ENCODE measurements at regions not wholly inside any gene's neighbourhood (a gene's known extent, or its start where the extent isn't known, plus 50 kb on each side); places are given as distances from the start of the nearest gene placed in this dataset.
"Not testable (repeated sequence)": the region's sequence is repeated elsewhere in the genome, so short reads cannot be mapped to it uniquely, and the experiment has no call there.

DNA sequence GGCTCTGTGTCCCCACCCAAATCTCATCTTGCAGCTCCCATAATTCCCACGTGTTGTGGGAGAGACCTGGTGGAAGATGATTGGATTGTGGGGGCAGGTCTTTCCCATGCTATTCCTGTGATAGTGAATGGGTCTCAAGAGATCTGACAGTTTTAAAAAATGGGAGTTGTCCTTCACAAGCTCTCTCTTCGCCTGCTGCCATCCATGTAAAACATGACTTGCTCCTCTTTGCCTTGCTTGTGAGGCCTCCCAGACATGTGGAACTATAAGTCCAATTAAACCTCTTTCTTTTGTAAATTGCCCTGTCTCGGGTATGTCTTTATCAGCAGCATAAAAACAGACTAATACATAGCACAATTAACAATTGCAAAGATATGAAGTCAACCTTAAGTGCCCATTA is 201.5 kb downstream of the DUSP6 start:
- not testable (repeated sequence) for H3K9me3 ChIP-seq (ENCODE audit: control insufficient read depth, insufficient read depth, low read length); H3K4me1 ChIP-seq (ENCODE audit: control insufficient read depth, insufficient read depth, low read length); H3K4me3 ChIP-seq (ENCODE audit: low read depth, low read length); H3K27me3 ChIP-seq (ENCODE audit: control insufficient read depth, insufficient read depth, low read length); H3K9ac ChIP-seq (ENCODE audit: low read depth, low read length); H3K36me3 ChIP-seq (ENCODE audit: control insufficient read depth, insufficient read depth, low read length)

GRCh38 chr12:89140602-89141238 is 211.6 kb downstream of the DUSP6 start:
- no peaks in the 10 kb centered on the region for H3K27me3 ChIP-seq (ENCODE audit: control insufficient read depth, insufficient read depth, low read length)
- no peaks in the 10 kb centered on the region for H3K4me1 ChIP-seq (ENCODE audit: control insufficient read depth, insufficient read depth, low read length)
- H3K9me3 ChIP-seq (ENCODE audit: control insufficient read depth, insufficient read depth, low read length): no peaks in the 10 kb centered on the region
- H3K36me3 ChIP-seq (ENCODE audit: control insufficient read depth, insufficient read depth, low read length): no peaks in the 10 kb centered on the region
- H3K4me3 ChIP-seq (ENCODE audit: low read depth, low read length): no peak overlapping the region
- H3K9ac ChIP-seq (ENCODE audit: low read depth, low read length): no peak overlapping the region

DNA sequence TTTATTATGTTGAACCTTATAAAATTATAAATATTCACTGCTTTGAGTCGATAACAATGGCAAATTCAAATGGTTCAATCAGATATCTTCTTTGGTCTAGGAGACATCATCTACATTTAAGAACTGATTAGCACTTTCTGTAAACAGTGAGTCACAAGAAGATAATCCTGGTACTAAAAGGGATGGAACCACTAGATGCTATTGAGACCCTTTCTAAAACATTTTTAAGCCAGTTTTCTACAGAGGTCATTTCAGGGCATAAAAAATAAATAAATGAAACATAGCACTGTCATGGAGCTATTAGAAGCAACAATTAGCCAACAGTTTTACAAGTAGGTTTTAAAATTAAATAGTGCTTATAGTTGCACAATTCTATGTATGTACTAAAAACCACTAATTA is 212.2 kb downstream of the DUSP6 start:
- no peak overlapping the region for H3K9ac ChIP-seq (ENCODE audit: low read depth, low read length)
- H3K27me3 ChIP-seq (ENCODE audit: control insufficient read depth, insufficient read depth, low read length): no peaks in the 10 kb centered on the region
- no peak overlapping the region for H3K4me3 ChIP-seq (ENCODE audit: low read depth, low read length)
- no peaks in the 10 kb centered on the region for H3K36me3 ChIP-seq (ENCODE audit: control insufficient read depth, insufficient read depth, low read length)
- H3K4me1 ChIP-seq (ENCODE audit: control insufficient read depth, insufficient read depth, low read length): no peaks in the 10 kb centered on the region
- H3K9me3 ChIP-seq (ENCODE audit: control insufficient read depth, insufficient read depth, low read length): no peaks in the 10 kb centered on the region

DNA sequence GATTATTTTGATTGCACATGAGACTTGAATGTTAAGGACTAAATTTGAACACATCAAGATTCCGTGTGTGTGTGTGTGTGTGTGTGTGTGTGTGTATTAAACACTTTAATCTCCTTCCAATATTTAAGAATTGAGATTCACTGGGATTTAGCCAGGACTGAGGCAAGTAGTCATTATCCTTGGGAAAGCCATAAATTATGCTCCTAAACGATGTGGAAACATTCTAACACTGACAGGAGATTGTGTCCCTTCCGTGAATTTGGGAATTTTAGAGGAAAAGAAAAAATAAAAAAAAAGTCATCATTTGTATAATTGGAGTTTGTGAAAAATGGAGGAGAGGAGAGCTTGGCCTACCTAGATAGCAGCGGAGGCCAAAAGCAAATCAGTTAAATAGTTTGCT is 212.9 kb downstream of the DUSP6 start:
- Histone ChIP-seq H3K9me3 (ENCODE audit: control insufficient read depth, insufficient read depth, low read length) (no peaks in the 10 kb centered on the region), H3K36me3 (ENCODE audit: control insufficient read depth, insufficient read depth, low read length) (no peaks in the 10 kb centered on the region), H3K9ac (ENCODE audit: low read depth, low read length) (no peak overlapping the region), H3K4me3 (ENCODE audit: low read depth, low read length) (no peak overlapping the region), H3K27me3 (ENCODE audit: control insufficient read depth, insufficient read depth, low read length) (no peaks in the 10 kb centered on the region), H3K4me1 (ENCODE audit: control insufficient read depth, insufficient read depth, low read length) (no peaks in the 10 kb centered on the region)

- Histone ChIP-seq H3K4me3 (ENCODE audit: low read depth, low read length) (no peak overlapping the region), H3K4me1 (ENCODE audit: control insufficient read depth, insufficient read depth, low read length) (no peaks in the 10 kb centered on the region), H3K36me3 (ENCODE audit: control insufficient read depth, insufficient read depth, low read length) (no peaks in the 10 kb centered on the region), H3K9me3 (ENCODE audit: control insufficient read depth, insufficient read depth, low read length) (no peaks in the 10 kb centered on the region), H3K9ac (ENCODE audit: low read depth, low read length) (no peak overlapping the region), H3K27me3 (ENCODE audit: control insufficient read depth, insufficient read depth, low read length) (no peaks in the 10 kb centered on the region)
These were observed 214.1 kb downstream of the DUSP6 start for GRCh38 chr12:89138048-89138852.

DNA sequence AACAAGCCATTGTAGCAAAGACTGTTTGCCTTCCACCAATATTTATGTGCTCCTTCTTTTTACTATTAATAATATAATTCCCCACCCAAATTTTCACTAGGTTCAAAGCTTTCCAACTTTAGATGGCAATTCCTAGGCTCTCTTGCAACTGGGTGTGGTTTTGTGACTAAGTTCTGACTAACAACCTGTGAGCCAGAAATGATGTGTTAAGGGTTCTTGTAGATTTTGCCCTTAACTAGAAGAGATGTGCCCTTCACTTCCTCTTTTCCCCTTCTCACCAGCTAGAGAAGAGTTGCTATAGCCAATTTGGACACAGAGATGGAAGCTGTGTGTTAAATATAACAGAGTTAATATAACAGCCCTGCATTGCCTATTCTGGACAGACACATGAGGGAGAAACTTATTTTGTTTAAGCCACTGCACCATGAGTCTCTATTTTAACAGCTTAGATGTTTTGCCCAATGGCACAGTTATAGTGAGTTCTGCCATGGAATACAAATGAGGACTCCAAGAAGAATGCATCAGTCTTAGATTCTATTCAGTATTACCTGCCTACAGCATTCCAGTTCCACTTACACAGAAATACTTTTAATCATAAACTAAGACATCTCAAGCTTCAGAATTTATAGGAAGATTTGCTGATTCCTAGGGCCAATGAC is 216.2 kb downstream of the DUSP6 start:
- H3K4me1 ChIP-seq (ENCODE audit: control insufficient read depth, insufficient read depth, low read length): no peaks in the 10 kb centered on the region
- no peak overlapping the region for H3K9ac ChIP-seq (ENCODE audit: low read depth, low read length)
- no peak overlapping the region for H3K4me3 ChIP-seq (ENCODE audit: low read depth, low read length)
- no peaks in the 10 kb centered on the region for H3K36me3 ChIP-seq (ENCODE audit: control insufficient read depth, insufficient read depth, low read length)
- H3K27me3 ChIP-seq (ENCODE audit: control insufficient read depth, insufficient read depth, low read length): no peaks in the 10 kb centered on the region
- H3K9me3 ChIP-seq (ENCODE audit: control insufficient read depth, insufficient read depth, low read length): no peaks in the 10 kb centered on the region

- H3K27me3 ChIP-seq (ENCODE audit: control insufficient read depth, insufficient read depth, low read length): no peaks in the 10 kb centered on the region
- H3K9ac ChIP-seq (ENCODE audit: low read depth, low read length): no peak overlapping the region
- H3K4me3 ChIP-seq (ENCODE audit: low read depth, low read length): no peak overlapping the region
- no peaks in the 10 kb centered on the region for H3K36me3 ChIP-seq (ENCODE audit: control insufficient read depth, insufficient read depth, low read length)
- no peaks in the 10 kb centered on the region for H3K4me1 ChIP-seq (ENCODE audit: control insufficient read depth, insufficient read depth, low read length)
- H3K9me3 ChIP-seq (ENCODE audit: control insufficient read depth, insufficient read depth, low read length): no peaks in the 10 kb centered on the region
These were observed 218.0 kb downstream of the DUSP6 start for GRCh38 chr12:89134213-89134770.

- Histone ChIP-seq H3K36me3 (ENCODE audit: control insufficient read depth, insufficient read depth, low read length) (no peaks in the 10 kb centered on the region), H3K4me1 (ENCODE audit: control insufficient read depth, insufficient read depth, low read length) (no peaks in the 10 kb centered on the region), H3K9me3 (ENCODE audit: control insufficient read depth, insufficient read depth, low read length) (no peaks in the 10 kb centered on the region), H3K27me3 (ENCODE audit: control insufficient read depth, insufficient read depth, low read length) (no peaks in the 10 kb centered on the region), H3K9ac (ENCODE audit: low read depth, low read length) (no peak overlapping the region), H3K4me3 (ENCODE audit: low read depth, low read length) (no peak overlapping the region)
These were observed 223.0 kb downstream of the DUSP6 start for GRCh38 chr12:89129167-89129870.

- H3K9me3 ChIP-seq (ENCODE audit: control insufficient read depth, insufficient read depth, low read length): no peaks in the 10 kb centered on the region
- H3K36me3 ChIP-seq (ENCODE audit: control insufficient read depth, insufficient read depth, low read length): no peaks in the 10 kb centered on the region
- H3K4me3 ChIP-seq (ENCODE audit: low read depth, low read length): no peak overlapping the region
- H3K27me3 ChIP-seq (ENCODE audit: control insufficient read depth, insufficient read depth, low read length): no peaks in the 10 kb centered on the region
- H3K9ac ChIP-seq (ENCODE audit: low read depth, low read length): no peak overlapping the region
- no peaks in the 10 kb centered on the region for H3K4me1 ChIP-seq (ENCODE audit: control insufficient read depth, insufficient read depth, low read length)
These were observed 225.6 kb downstream of the DUSP6 start for GRCh38 chr12:89126712-89127111.

GRCh38 chr12:89122852-89123251 is 229.4 kb downstream of the DUSP6 start:
- no peaks in the 10 kb centered on the region for H3K9me3 ChIP-seq (ENCODE audit: control insufficient read depth, insufficient read depth, low read length)
- H3K4me1 ChIP-seq (ENCODE audit: control insufficient read depth, insufficient read depth, low read length): no peaks in the 10 kb centered on the region
- no peaks in the 10 kb centered on the region for H3K36me3 ChIP-seq (ENCODE audit: control insufficient read depth, insufficient read depth, low read length)
- H3K9ac ChIP-seq (ENCODE audit: low read depth, low read length): no peak overlapping the region
- H3K27me3 ChIP-seq (ENCODE audit: control insufficient read depth, insufficient read depth, low read length): no peaks in the 10 kb centered on the region
- no peak overlapping the region for H3K4me3 ChIP-seq (ENCODE audit: low read depth, low read length)

GRCh38 chr12:89117448-89118034 is 234.8 kb downstream of the DUSP6 start:
- H3K9ac ChIP-seq (ENCODE audit: low read depth, low read length): no peak overlapping the region

More at GRCh38 chr12:89117448-89118034, 234.8 kb downstream of the DUSP6 start:
- H3K9me3 ChIP-seq (ENCODE audit: control insufficient read depth, insufficient read depth, low read length): no peaks in the 10 kb centered on the region
- no peaks in the 10 kb centered on the region for H3K36me3 ChIP-seq (ENCODE audit: control insufficient read depth, insufficient read depth, low read length)
- H3K4me1 ChIP-seq (ENCODE audit: control insufficient read depth, insufficient read depth, low read length): no peaks in the 10 kb centered on the region
- no peaks in the 10 kb centered on the region for H3K27me3 ChIP-seq (ENCODE audit: control insufficient read depth, insufficient read depth, low read length)
- H3K4me3 ChIP-seq (ENCODE audit: low read depth, low read length): no peak overlapping the region
